GM12874 (cell line): ENCODE measurements at regions not wholly inside any gene's neighbourhood (a gene's known extent, or its start where the extent isn't known, plus 50 kb on each side); places are given as distances from the start of the nearest gene placed in this dataset.

Source experiments
- CTCF ChIP-seq: IDR thresholded peaks from 2 replicates; pipeline ENCODE4 v1.5.1; 2011; ENCODE audit warnings: low read depth, mild to moderate bottlenecking, control low read depth, low read length, moderate library complexity; ENCODE audit not compliant: insufficient read depth

- TF ChIP-seq CTCF, result no peak
Observed at GRCh38 chr2:155240176-155240575, 541.7 kb downstream of the KCNJ3 start.

- TF ChIP-seq CTCF, result no peak
Observed at GRCh38 chr2:155235710-155236109, 537.2 kb downstream of the KCNJ3 start.

- TF ChIP-seq CTCF, result peak; percentile 13; the same call in 1 of the 2 replicates
Observed at GRCh38 chr2:155223781-155224406, 525.4 kb downstream of the KCNJ3 start.

GRCh38 chr2:155218945-155219344 is 520.5 kb downstream of the KCNJ3 start:
- TF ChIP-seq CTCF, result no peak

GRCh38 chr2:155218292-155218924 is 519.9 kb downstream of the KCNJ3 start:
- no peak for TF ChIP-seq CTCF

- TF ChIP-seq CTCF, result no peak
Observed at GRCh38 chr2:155215037-155215707, 516.7 kb downstream of the KCNJ3 start.

- no peak for TF ChIP-seq CTCF
Observed at GRCh38 chr2:155209696-155210450, 511.4 kb downstream of the KCNJ3 start.
